K562 (cell line): ENCODE measurements at regions not wholly inside any gene's neighbourhood (a gene's known extent, or its start where the extent isn't known, plus 50 kb on each side); places are given as distances from the start of the nearest gene placed in this dataset.
A peak's percentile ranks its signal among the peaks of the same experiment; 100 is the strongest.

ENCODE experiments used
- ATAC-seq: fragments of 200-7000 bp; cut with Tn5 transposase; 3 replicates; pipeline ENCODE4 v1.9.1; 2020; ENCODE audit warnings: moderate library complexity
- BruUV-seq: library from RNA; stranded (reverse); fragments of 400-500 nt; replicated peaks from 2 replicates; lab custom pipeline; 2021; lab: Mats Ljungman, UMichigan
- CTCF ChIA-PET: fragments of 300-600 bp; formaldehyde crosslinking; extraction: SDS; loops from one replicate; lab custom pipeline; 2021; ENCODE audit warnings: low intra/inter-chr PET ratio; lab: Yijun Ruan, JAX
- POLR2A ChIA-PET: fragments of 300-600, 350-650 bp; sonication (Branson Sonifier 250); formaldehyde crosslinking; extraction: SDS; loops from one replicate; lab custom pipeline; 2021; ENCODE audit warnings: antibody characterized with exemption, inconsistent platforms; lab: Yijun Ruan, JAX
- DNase-seq, 4 experiments: peaks; one replicate each; pipeline versions ENCODE4 v3.0.0 to v3.0.0-alpha.2; 2011 to 2018; ENCODE audit warnings: low spot score in 3 of 4, mixed read lengths in 3 of 4; ENCODE audit errors: extremely low read depth in 1 of 4
- FAIRE-seq: peaks from 2 replicates; lab custom pipeline; 2011; peaks lifted over from hg19 to GRCh38; lab: Jason Lieb, UNC
- H2AFZ ChIP-seq: 2 replicates; pipeline ENCODE4 v1.6.0; 2011; ENCODE audit warnings: low read depth, low read length, control low read depth, inconsistent platforms
- H3K27ac ChIP-seq: fragments of 200-600 bp; 3 replicates; pipeline ENCODE4 v1.8.0; 2011; ENCODE audit warnings: low read depth, mild to moderate bottlenecking, control low read depth, inconsistent platforms, low read length, moderate library complexity, mixed read lengths; ENCODE audit errors: extremely low read depth
- H3K27me3 ChIP-seq, 2 experiments: fragments of 300-600 bp in 1 of 2; 2 replicates in 1 of 2; 3 replicates in 1 of 2; pipeline versions ENCODE4 v1.6.0 to v1.8.0; 2011; ENCODE audit warnings: inconsistent platforms in 2 of 2, low read length in 2 of 2, mild to moderate bottlenecking in 1 of 2, mixed read lengths in 1 of 2, moderate library complexity in 1 of 2; ENCODE audit not compliant: control insufficient read depth in 2 of 2, insufficient read depth in 2 of 2
- H3K36me3 ChIP-seq: fragments of 300-600 bp; 3 replicates; pipeline ENCODE4 v1.8.0; 2011; ENCODE audit warnings: mild to moderate bottlenecking, low read length, inconsistent platforms; ENCODE audit not compliant: control insufficient read depth, insufficient read depth
- H3K4me1 ChIP-seq, 2 experiments: fragments of 200-600 bp in 1 of 2; replicated peaks in 1 of 2; 2 replicates in 1 of 2; 3 replicates in 1 of 2; pipeline versions ENCODE4 v1.5.1 to v1.8.0; 2011; ENCODE audit warnings: inconsistent platforms in 2 of 2, low read length in 2 of 2, mild to moderate bottlenecking in 1 of 2, mixed read lengths in 1 of 2, moderate library complexity in 1 of 2; ENCODE audit not compliant: control insufficient read depth in 2 of 2, insufficient read depth in 2 of 2
- H3K4me2 ChIP-seq: 2 replicates; pipeline ENCODE4 v1.6.1; 2011; ENCODE audit warnings: low read length, control low read depth, inconsistent platforms, mixed read lengths; ENCODE audit not compliant: insufficient read depth
- H3K4me3 ChIP-seq: fragments of 200-600 bp; sonication (generic), shearing (Covaris generic); 2 replicates; pipeline ENCODE4 v1.5.1; 2016; ENCODE audit warnings: control low read depth, inconsistent platforms
- H3K79me2 ChIP-seq: fragments of 200-600 bp; 3 replicates; pipeline ENCODE4 v1.8.0; 2011; ENCODE audit warnings: low read length, inconsistent platforms; ENCODE audit not compliant: control insufficient read depth, insufficient read depth
- H3K9ac ChIP-seq, 2 experiments: 2 replicates each; pipeline versions ENCODE4 v1.6.0 to v1.6.1; 2011; ENCODE audit warnings: low read depth in 2 of 2, low read length in 2 of 2, control low read depth in 1 of 2, inconsistent platforms in 1 of 2, mild to moderate bottlenecking in 1 of 2, mixed read lengths in 1 of 2; ENCODE audit not compliant: insufficient read depth in 1 of 2
- H3K9me1 ChIP-seq: one replicate; pipeline ENCODE4 v1.6.0; 2011; ENCODE audit warnings: inconsistent platforms, mild to moderate bottlenecking, low read length, moderate library complexity; ENCODE audit not compliant: control insufficient read depth, insufficient read depth
- H3K9me3 ChIP-seq: replicated peaks from 2 replicates; pipeline ENCODE4 v1.5.1; 2011; ENCODE audit warnings: low read depth, low read length, inconsistent platforms; ENCODE audit not compliant: control insufficient read depth, insufficient read depth
- H4K20me1 ChIP-seq: replicated peaks from 2 replicates; pipeline ENCODE4 v1.6.1; 2011; ENCODE audit warnings: low read length, inconsistent platforms, mixed read lengths; ENCODE audit not compliant: control insufficient read depth, insufficient read depth
- CHD7 ChIP-seq: fragments of 200-600 bp; sonication (generic); IDR thresholded peaks from one replicate; pipeline ENCODE4 v1.6.1; 2012; ENCODE audit warnings: mild to moderate bottlenecking, low read depth, low read length, inconsistent platforms
- HCFC1 ChIP-seq: IDR thresholded peaks from 2 replicates; pipeline ENCODE4 v1.6.1; 2012; ENCODE audit warnings: low read depth, low read length, improper control_type of control experiment
- IRF1 ChIP-seq: sonication (generic); formaldehyde crosslinking; IDR thresholded peaks from 2 replicates; pipeline ENCODE4 v1.8.0; 2022; ENCODE audit warnings: missing genetic modification reagents, mild to moderate bottlenecking, borderline replicate concordance
- MEIS2 ChIP-seq: fragments of 450-650 bp; IDR thresholded peaks from 2 replicates; pipeline ENCODE4 v1.6.1; 2014; ENCODE audit warnings: mild to moderate bottlenecking; ENCODE audit not compliant: partially characterized antibody
- NCOR1 ChIP-seq: fragments of 450-650 bp; IDR thresholded peaks from 2 replicates; pipeline ENCODE4 v1.6.1; 2016; ENCODE audit warnings: mild to moderate bottlenecking, moderate library complexity
- NONO ChIP-seq, 2 experiments: fragments of 200-400 bp in 1 of 2; fragments of 450-650 bp in 1 of 2; formaldehyde crosslinking in 1 of 2; IDR thresholded peaks; 2 replicates each; pipeline ENCODE4 v1.6.1; 2017; ENCODE audit warnings: low read depth in 2 of 2, mild to moderate bottlenecking in 2 of 2, moderate library complexity in 2 of 2, low read length in 1 of 2
- PCBP2 ChIP-seq: fragments of 200-400 bp; formaldehyde crosslinking; IDR thresholded peaks from 2 replicates; pipeline ENCODE4 v1.6.1; 2018; ENCODE audit warnings: low read length, low read depth, mild to moderate bottlenecking, moderate library complexity; ENCODE audit not compliant: poor library complexity, severe bottlenecking
- RBM15 ChIP-seq: fragments of 200-400 bp; formaldehyde crosslinking; IDR thresholded peaks from 2 replicates; pipeline ENCODE4 v1.6.1; 2018; ENCODE audit warnings: mild to moderate bottlenecking, low read length, moderate library complexity; ENCODE audit not compliant: insufficient read depth
- SNIP1 ChIP-seq: fragments of 450-650 bp; IDR thresholded peaks from 2 replicates; pipeline ENCODE4 v1.7.1; 2017; ENCODE audit warnings: low read depth, mild to moderate bottlenecking
- ZFP30 ChIP-seq: fragments of 250-450 bp; sonication (Bioruptor Pico); IDR thresholded peaks from 2 replicates; pipeline ENCODE4 v1.8.0; 2022; ENCODE audit warnings: moderate library complexity, mild to moderate bottlenecking, inconsistent platforms, borderline replicate concordance
- WGBS: fragments of 100-300 bp; shearing (Covaris generic); methylation state at CpG from one replicate; pipeline ENCODE4 v1.1.6; 2016; ENCODE audit warnings: low coverage, mixed read lengths; ENCODE audit not compliant: insufficient coverage; ENCODE audit errors: missing lambda C conversion rate; 5-methylcytosine and 5-hydroxymethylcytosine counted together
- in situ Hi-C: fragments of 300-500 bp; cut with MboI; formaldehyde crosslinking; loops from 4 replicates; pipeline ENCODE4 v1.15.0; 2018; ENCODE audit warnings: inconsistent platforms, mixed read lengths
- intact Hi-C: fragments of 100-400 bp; cut with micrococcal nuclease; formaldehyde crosslinking; loops from 2 replicates; pipeline ENCODE4 v1.14.2; 2022

DNA sequence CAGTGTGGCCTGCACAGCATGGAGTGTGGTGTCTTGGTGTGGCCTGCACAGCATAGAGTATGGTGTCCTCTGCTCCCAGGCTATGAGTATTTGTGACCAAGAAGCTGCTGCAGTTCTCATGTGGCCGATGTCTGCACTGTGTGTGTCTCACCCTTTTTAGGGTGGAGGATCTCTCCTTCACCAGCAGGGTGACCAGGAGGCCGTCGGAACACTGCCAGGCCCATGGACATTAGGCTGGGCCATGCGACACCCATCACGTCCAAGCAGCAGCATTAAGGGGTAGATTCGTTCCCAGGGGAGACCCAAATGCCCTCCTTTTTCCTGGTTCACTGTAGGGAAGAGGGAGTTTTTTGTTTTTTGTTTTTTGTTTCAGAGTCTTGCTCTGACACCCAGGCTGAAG is 115.3 kb upstream of the SPIN1 start:
- H3K4me1 ChIP-seq = no peaks in the 10 kb centered on the region
- POLR2A ChIA-PET = no interaction called here
- H3K79me2 ChIP-seq = no peaks in the 10 kb centered on the region
- H3K27ac ChIP-seq = no peak overlapping the region
- no peaks in the 10 kb centered on the region for H4K20me1 ChIP-seq
- no peak overlapping the region for H3K9ac ChIP-seq
- no TSS peak for BruUV-seq
- peaks cover 0 to 20% of the 10 kb centered on the region in 2 experiments; a peak in 3 of 5 replicates for H3K27me3 ChIP-seq
- no peaks in the 10 kb centered on the region for H3K9me3 ChIP-seq
- DNase-seq = no peak
- ATAC-seq = peak; percentile 53; the same call in 1 of the 3 replicates
- H3K4me2 ChIP-seq = no peak overlapping the region
- H3K9me1 ChIP-seq = no peaks in the 10 kb centered on the region
- no peaks in the 10 kb centered on the region for H3K36me3 ChIP-seq
- CTCF ChIA-PET = no interaction called here
- in situ Hi-C loops (no loop called here), intact Hi-C loops (no loop called here)
- 2% methylated on average over 6 of the region's 6 CpGs for WGBS
- H2AFZ ChIP-seq = no peak overlapping the region
- no peak overlapping the region for H3K4me3 ChIP-seq
- no peak for FAIRE-seq
- no peak for TF ChIP-seq NONO (IDR thresholded peaks at IDR 0.05; ENCODE audit: low read depth in 2 of 2, low read length in 1 of 2)
- no peak for TF ChIP-seq NCOR1
- no peak for TF ChIP-seq SNIP1
- TF ChIP-seq ZFP30 (CRISPR knock-in tag) = no peak
- no peak for TF ChIP-seq RBM15
- TF ChIP-seq PCBP2 = no peak
- TF ChIP-seq IRF1 (CRISPR knock-in tag) = no peak
- TF ChIP-seq HCFC1 = no peak
- TF ChIP-seq CHD7 = no peak
- TF ChIP-seq MEIS2 = no peak
